K562 (cell line): ENCODE measurements at regions not wholly inside any gene's neighbourhood (a gene's known extent, or its start where the extent isn't known, plus 50 kb on each side); places are given as distances from the start of the nearest gene placed in this dataset.

ENCODE experiments used
- ATAC-seq: fragments of 200-7000 bp; cut with Tn5 transposase; 3 replicates; pipeline ENCODE4 v1.9.1; 2020; ENCODE audit warnings: moderate library complexity
- BruUV-seq: library from RNA; stranded (reverse); fragments of 400-500 nt; replicated peaks from 2 replicates; lab custom pipeline; 2021; lab: Mats Ljungman, UMichigan
- CTCF ChIA-PET: fragments of 300-600 bp; formaldehyde crosslinking; extraction: SDS; loops from one replicate; lab custom pipeline; 2021; ENCODE audit warnings: low intra/inter-chr PET ratio; lab: Yijun Ruan, JAX
- POLR2A ChIA-PET: fragments of 300-600, 350-650 bp; sonication (Branson Sonifier 250); formaldehyde crosslinking; extraction: SDS; loops from one replicate; lab custom pipeline; 2021; ENCODE audit warnings: antibody characterized with exemption, inconsistent platforms; lab: Yijun Ruan, JAX
- DNase-seq, 4 experiments: peaks; one replicate each; pipeline versions ENCODE4 v3.0.0 to v3.0.0-alpha.2; 2011 to 2018; ENCODE audit warnings: low spot score in 3 of 4, mixed read lengths in 3 of 4; ENCODE audit errors: extremely low read depth in 1 of 4
- FAIRE-seq: peaks from 2 replicates; lab custom pipeline; 2011; peaks lifted over from hg19 to GRCh38; lab: Jason Lieb, UNC
- H2AFZ ChIP-seq: 2 replicates; pipeline ENCODE4 v1.6.0; 2011; ENCODE audit warnings: low read depth, low read length, control low read depth, inconsistent platforms
- H3K27ac ChIP-seq: fragments of 200-600 bp; 3 replicates; pipeline ENCODE4 v1.8.0; 2011; ENCODE audit warnings: low read depth, mild to moderate bottlenecking, control low read depth, inconsistent platforms, low read length, moderate library complexity, mixed read lengths; ENCODE audit errors: extremely low read depth
- H3K27me3 ChIP-seq, 2 experiments: fragments of 300-600 bp in 1 of 2; 2 replicates in 1 of 2; 3 replicates in 1 of 2; pipeline versions ENCODE4 v1.6.0 to v1.8.0; 2011; ENCODE audit warnings: inconsistent platforms in 2 of 2, low read length in 2 of 2, mild to moderate bottlenecking in 1 of 2, mixed read lengths in 1 of 2, moderate library complexity in 1 of 2; ENCODE audit not compliant: control insufficient read depth in 2 of 2, insufficient read depth in 2 of 2
- H3K36me3 ChIP-seq: fragments of 300-600 bp; 3 replicates; pipeline ENCODE4 v1.8.0; 2011; ENCODE audit warnings: mild to moderate bottlenecking, low read length, inconsistent platforms; ENCODE audit not compliant: control insufficient read depth, insufficient read depth
- H3K4me1 ChIP-seq, 2 experiments: fragments of 200-600 bp in 1 of 2; replicated peaks in 1 of 2; 2 replicates in 1 of 2; 3 replicates in 1 of 2; pipeline versions ENCODE4 v1.5.1 to v1.8.0; 2011; ENCODE audit warnings: inconsistent platforms in 2 of 2, low read length in 2 of 2, mild to moderate bottlenecking in 1 of 2, mixed read lengths in 1 of 2, moderate library complexity in 1 of 2; ENCODE audit not compliant: control insufficient read depth in 2 of 2, insufficient read depth in 2 of 2
- H3K4me2 ChIP-seq: 2 replicates; pipeline ENCODE4 v1.6.1; 2011; ENCODE audit warnings: low read length, control low read depth, inconsistent platforms, mixed read lengths; ENCODE audit not compliant: insufficient read depth
- H3K4me3 ChIP-seq: fragments of 200-600 bp; sonication (generic), shearing (Covaris generic); 2 replicates; pipeline ENCODE4 v1.5.1; 2016; ENCODE audit warnings: control low read depth, inconsistent platforms
- H3K79me2 ChIP-seq: fragments of 200-600 bp; 3 replicates; pipeline ENCODE4 v1.8.0; 2011; ENCODE audit warnings: low read length, inconsistent platforms; ENCODE audit not compliant: control insufficient read depth, insufficient read depth
- H3K9ac ChIP-seq, 2 experiments: 2 replicates each; pipeline versions ENCODE4 v1.6.0 to v1.6.1; 2011; ENCODE audit warnings: low read depth in 2 of 2, low read length in 2 of 2, control low read depth in 1 of 2, inconsistent platforms in 1 of 2, mild to moderate bottlenecking in 1 of 2, mixed read lengths in 1 of 2; ENCODE audit not compliant: insufficient read depth in 1 of 2
- H3K9me1 ChIP-seq: one replicate; pipeline ENCODE4 v1.6.0; 2011; ENCODE audit warnings: inconsistent platforms, mild to moderate bottlenecking, low read length, moderate library complexity; ENCODE audit not compliant: control insufficient read depth, insufficient read depth
- H3K9me3 ChIP-seq: replicated peaks from 2 replicates; pipeline ENCODE4 v1.5.1; 2011; ENCODE audit warnings: low read depth, low read length, inconsistent platforms; ENCODE audit not compliant: control insufficient read depth, insufficient read depth
- H4K20me1 ChIP-seq: replicated peaks from 2 replicates; pipeline ENCODE4 v1.6.1; 2011; ENCODE audit warnings: low read length, inconsistent platforms, mixed read lengths; ENCODE audit not compliant: control insufficient read depth, insufficient read depth
- HNRNPH1 ChIP-seq: fragments of 200-400 bp; formaldehyde crosslinking; optimal IDR thresholded peaks from 2 replicates; pipeline ENCODE3; 2017; ENCODE audit warnings: low read depth, mild to moderate bottlenecking, low read length, moderate library complexity
- NR4A1 ChIP-seq, 2 experiments: fragments of 250-450 bp in 1 of 2; fragments of 450-650 bp in 1 of 2; sonication (Bioruptor Pico) in 1 of 2; IDR thresholded peaks; 2 replicates each; pipeline versions ENCODE4 v1.4.0 to v1.6.1; 2016 to 2020; ENCODE audit warnings: mild to moderate bottlenecking in 2 of 2, missing compliant biosample characterization in 1 of 2, missing genetic modification characterization in 1 of 2, moderate library complexity in 1 of 2
- SETDB1 ChIP-seq: IDR thresholded peaks from one replicate; pipeline ENCODE4 v1.6.1; 2012; ENCODE audit warnings: low read length, control low read depth, inconsistent platforms
- SMARCA5 ChIP-seq: fragments of 450-650 bp; IDR thresholded peaks from 2 replicates; pipeline ENCODE4 v1.6.1; 2016
- STAT5A ChIP-seq: IDR thresholded peaks from 2 replicates; pipeline ENCODE4 v1.6.1; 2012; ENCODE audit warnings: low read length, inconsistent platforms, borderline replicate concordance
- ZNF316 ChIP-seq: fragments of 450-650 bp; IDR thresholded peaks from 2 replicates; pipeline ENCODE4 v1.6.1; 2016
- ZNF444 ChIP-seq: fragments of 250-450 bp; sonication (Bioruptor Pico); IDR thresholded peaks from 2 replicates; pipeline ENCODE4 v1.4.0; 2020; ENCODE audit warnings: mild to moderate bottlenecking, moderate library complexity
- ZNF785 ChIP-seq: fragments of 250-450 bp; sonication (Bioruptor Pico); IDR thresholded peaks from 2 replicates; pipeline ENCODE4 v1.4.0; 2020; ENCODE audit warnings: mild to moderate bottlenecking
- WGBS: fragments of 100-300 bp; shearing (Covaris generic); methylation state at CpG from one replicate; pipeline ENCODE4 v1.1.6; 2016; ENCODE audit warnings: low coverage, mixed read lengths; ENCODE audit not compliant: insufficient coverage; ENCODE audit errors: missing lambda C conversion rate; 5-methylcytosine and 5-hydroxymethylcytosine counted together
- in situ Hi-C: fragments of 300-500 bp; cut with MboI; formaldehyde crosslinking; loops from 4 replicates; pipeline ENCODE4 v1.15.0; 2018; ENCODE audit warnings: inconsistent platforms, mixed read lengths
- intact Hi-C: fragments of 100-400 bp; cut with micrococcal nuclease; formaldehyde crosslinking; loops from 2 replicates; pipeline ENCODE4 v1.14.2; 2022
- TF ChIP-seq, protein P1 (sequence below): fragments of 250-450 bp; sonication (Bioruptor Pico); IDR thresholded peaks from 2 replicates; pipeline ENCODE4 v1.5.0; 2021

DNA sequence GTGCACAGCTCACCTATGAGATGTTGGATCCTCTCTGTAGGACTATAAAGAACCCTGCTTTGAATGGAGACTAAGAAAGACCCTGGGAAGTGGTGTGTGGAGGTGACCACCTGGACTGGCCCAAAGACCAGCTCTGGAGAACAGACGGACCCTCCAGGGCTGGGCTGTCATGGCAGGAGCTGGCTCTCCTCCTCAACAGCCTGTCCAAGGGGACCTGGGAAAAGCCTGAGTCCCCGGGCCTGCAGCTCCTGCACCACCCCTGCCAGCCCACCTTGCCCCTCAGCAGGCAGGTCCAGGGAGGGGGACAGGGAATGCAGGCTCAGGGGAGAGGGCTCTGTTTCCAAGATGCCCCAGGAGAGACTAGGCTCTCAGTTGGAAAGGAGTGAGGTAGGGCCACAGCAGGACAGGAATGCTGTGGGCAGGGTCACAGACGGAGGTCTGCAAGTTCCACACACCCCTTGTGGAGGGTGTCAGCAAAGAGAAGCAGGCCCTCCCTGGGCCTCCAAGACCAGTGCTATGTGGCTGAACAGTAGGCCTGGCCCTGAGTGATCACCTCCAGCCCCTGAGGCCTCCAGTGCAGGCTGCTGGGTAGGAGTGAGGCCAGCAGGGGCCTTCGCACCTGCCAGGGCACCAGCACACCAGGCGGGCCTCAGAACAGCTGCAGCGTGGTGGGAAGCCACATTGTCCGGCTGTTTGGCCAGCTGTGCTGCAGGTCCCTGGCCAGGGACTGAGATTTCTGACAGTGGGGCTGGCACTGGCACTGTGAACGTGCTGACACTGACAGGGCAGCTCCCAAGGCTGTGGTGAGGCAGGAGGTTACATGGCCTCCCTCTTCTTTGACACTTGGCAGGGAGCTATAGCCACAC, 86.4 kb upstream of the OTOS start:
- ATAC-seq, result no peak
- WGBS, result 3% methylated on average over 5 of the region's 8 CpGs
- H3K9ac ChIP-seq, result no peak overlapping the region
- H3K4me3 ChIP-seq, result no peak overlapping the region
- no peak overlapping the region for H2AFZ ChIP-seq
- DNase-seq, result no peak
- H3K9me3 ChIP-seq, result no peaks in the 10 kb centered on the region; the same call in 1 of the 2 replicates
- no TSS peak for BruUV-seq
- ChIA-PET POLR2A (interaction anchor here (0.7 kb wide), 1 partner anchor 30 kb away, joined by 4 read pairs; no protein-coding TSS in a partner anchor), CTCF (no interaction called here)
- H3K4me2 ChIP-seq, result no peak overlapping the region
- no peak for FAIRE-seq
- H3K9me1 ChIP-seq, result no peaks in the 10 kb centered on the region
- no peaks in the 10 kb centered on the region for H4K20me1 ChIP-seq
- H3K27ac ChIP-seq, result no peak overlapping the region
- H3K79me2 ChIP-seq, result no peaks in the 10 kb centered on the region
- TF ChIP-seq, protein P1, sequence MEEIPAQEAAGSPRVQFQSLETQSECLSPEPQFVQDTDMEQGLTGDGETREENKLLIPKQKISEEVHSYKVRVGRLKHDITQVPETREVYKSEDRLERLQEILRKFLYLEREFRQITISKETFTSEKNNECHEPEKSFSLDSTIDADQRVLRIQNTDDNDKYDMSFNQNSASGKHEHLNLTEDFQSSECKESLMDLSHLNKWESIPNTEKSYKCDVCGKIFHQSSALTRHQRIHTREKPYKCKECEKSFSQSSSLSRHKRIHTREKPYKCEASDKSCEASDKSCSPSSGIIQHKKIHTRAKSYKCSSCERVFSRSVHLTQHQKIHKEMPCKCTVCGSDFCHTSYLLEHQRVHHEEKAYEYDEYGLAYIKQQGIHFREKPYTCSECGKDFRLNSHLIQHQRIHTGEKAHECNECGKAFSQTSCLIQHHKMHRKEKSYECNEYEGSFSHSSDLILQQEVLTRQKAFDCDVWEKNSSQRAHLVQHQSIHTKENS (CRISPR knock-in tag), result no peak
- TF ChIP-seq ZNF785 (CRISPR knock-in tag), result no peak
- TF ChIP-seq SETDB1, result no peak
- TF ChIP-seq HNRNPH1, result no peak
- TF ChIP-seq STAT5A, result no peak
- no peak for TF ChIP-seq ZNF444 (CRISPR knock-in tag)
- no peak for TF ChIP-seq ZNF316
- TF ChIP-seq SMARCA5, result no peak
- TF ChIP-seq NR4A1 (CRISPR knock-in tag; IDR thresholded peaks at IDR 0.05), result no peak
- no peak for TF ChIP-seq NR4A1 (tag; IDR thresholded peaks at IDR 0.05)
- H3K27me3 ChIP-seq, result peaks cover 0 to 22% of the 10 kb centered on the region in 2 experiments; a peak in 2 of 5 replicates
- no peaks in the 10 kb centered on the region for H3K4me1 ChIP-seq
- intact Hi-C loops (no loop called here), in situ Hi-C loops (no loop called here)
- H3K36me3 ChIP-seq, result no peaks in the 10 kb centered on the region
